Right lobe of liver (tissue), 6 donors: ENCODE measurements at regions not wholly inside any gene's neighbourhood (a gene's known extent, or its start where the extent isn't known, plus 50 kb on each side); places are given as distances from the start of the nearest gene placed in this dataset.

ENCODE experiments used
- ATAC-seq, 4 donors: fragments of 200-7000 bp; cut with Tn5 transposase; one replicate each; pipeline ENCODE4 v1.9.1; 2020; ENCODE audit warnings: mild to moderate bottlenecking in 4 of 4, moderate library complexity in 4 of 4
- DNase-seq, 3 donors: peaks; one replicate each; pipeline ENCODE4 v3.0.0-alpha.2; 2020
- H3K27ac ChIP-seq, 3 donors: fragments of 200-600 bp; one replicate each; pipeline ENCODE4 v1.8.0; 2022
- H3K27me3 ChIP-seq, 2 donors: fragments of 200-600 bp; one replicate each; pipeline ENCODE4 v1.8.0; 2022
- H3K36me3 ChIP-seq, 4 donors: fragments of 200-600 bp; sonication (generic) in 1 of 4; one replicate each; pipeline versions ENCODE4 v1.5.1 to v1.8.0; 2017 to 2022; ENCODE audit warnings: control low read depth in 1 of 4
- H3K4me1 ChIP-seq, 4 donors: fragments of 200-600 bp; sonication (generic) in 1 of 4; one replicate each; pipeline versions ENCODE4 v1.5.1 to v1.8.0; 2017 to 2022; ENCODE audit warnings: control low read depth in 1 of 4
- H3K4me3 ChIP-seq, 3 donors: fragments of 200-600 bp; one replicate each; pipeline ENCODE4 v1.8.0; 2022
- H3K9me3 ChIP-seq, 4 donors: fragments of 200-600 bp; sonication (generic) in 1 of 4; one replicate each; pipeline versions ENCODE4 v1.5.1 to v1.8.0; 2017 to 2022; ENCODE audit warnings: control low read depth in 1 of 4
- CTCF ChIP-seq, 4 donors: fragments of 200-600 bp in 3 of 4; fragments of 450-650 bp in 1 of 4; IDR thresholded peaks; one replicate each; pipeline versions ENCODE4 v1.5.1 to v1.8.0; 2016 to 2022; ENCODE audit warnings: antibody characterized with exemption in 4 of 4, mild to moderate bottlenecking in 2 of 4
- POLR2A ChIP-seq: fragments of 450-650 bp; IDR thresholded peaks from one replicate; pipeline ENCODE4 v1.6.1; 2017; ENCODE audit warnings: antibody characterized with exemption, mild to moderate bottlenecking
- WGBS: methylation state at CpG from one replicate; pipeline ENCODE4 v1.1.6; 2018; ENCODE audit warnings: low coverage, low lambda C conversion rate; ENCODE audit not compliant: insufficient coverage; ENCODE audit errors: missing lambda C conversion rate; 5-methylcytosine and 5-hydroxymethylcytosine counted together
- intact Hi-C, 2 donors: fragments of 100-400 bp; cut with DNase I; formaldehyde crosslinking; loops; one replicate each; pipeline versions ENCODE4 v1.11.2 to v1.14.1; 2022
- donor health status: DM: no; HTN: yes; CAD: no.
- donor health status: DM: no; HTN: no; CAD: no.
- donor health status: DM: no; HTN: no; CAD: no.
- donor health status: DM: no; HTN: yes; CAD: no.
- donor health status: DM: no; HTN: yes; CAD: no.

GRCh38 chr4:108383157-108383556 lies 214.4 kb upstream of the LEF1 start:
- H3K4me1 ChIP-seq: no peaks in the 10 kb centered on the region
- no peak for TF ChIP-seq POLR2A
- no peak for TF ChIP-seq CTCF (IDR thresholded peaks at IDR 0.05)
- no peak overlapping the region for H3K27ac ChIP-seq
- intact Hi-C loops: no loop called here
- ATAC-seq: no peak
- no peak overlapping the region for H3K4me3 ChIP-seq
- H3K36me3 ChIP-seq: no peaks in the 10 kb centered on the region
- H3K9me3 ChIP-seq: no peaks in the 10 kb centered on the region
- WGBS: 53% methylated on average over 2 of the region's 4 CpGs
- no peaks in the 10 kb centered on the region for H3K27me3 ChIP-seq
- DNase-seq: no peak

- Histone ChIP-seq H3K27ac (no peak overlapping the region), H3K4me1 (no peaks in the 10 kb centered on the region), H3K9me3 (no peaks in the 10 kb centered on the region), H3K36me3 (no peaks in the 10 kb centered on the region), H3K27me3 (no peaks in the 10 kb centered on the region), H3K4me3 (no peak overlapping the region)
- WGBS: 80% methylated on average over 3 of the region's 3 CpGs
- no peak for TF ChIP-seq CTCF (IDR thresholded peaks at IDR 0.05)
- TF ChIP-seq POLR2A: no peak
- ATAC-seq: no peak
- no peak for DNase-seq
- intact Hi-C loops: no loop called here
Measured at GRCh38 chr4:108382751-108383150, 214.0 kb upstream of the LEF1 start.

- TF ChIP-seq POLR2A (no peak), CTCF (IDR thresholded peaks at IDR 0.05) (no peak)
- Histone ChIP-seq H3K4me3 (no peak overlapping the region), H3K27ac (no peak overlapping the region), H3K36me3 (no peaks in the 10 kb centered on the region), H3K4me1 (no peaks in the 10 kb centered on the region), H3K9me3 (no peaks in the 10 kb centered on the region), H3K27me3 (no peaks in the 10 kb centered on the region)
- DNase-seq (no peak), ATAC-seq (no peak)
- intact Hi-C loops: no loop called here
- WGBS: 63% methylated on average over 4 of the region's 6 CpGs
Measured at GRCh38 chr4:108378164-108378563, 209.4 kb upstream of the LEF1 start.

GRCh38 chr4:108377021-108377420 lies 208.3 kb upstream of the LEF1 start:
- H3K27ac ChIP-seq: no peak overlapping the region
- no peaks in the 10 kb centered on the region for H3K27me3 ChIP-seq
- intact Hi-C loops: no loop called here
- H3K9me3 ChIP-seq: no peaks in the 10 kb centered on the region
- H3K36me3 ChIP-seq: no peaks in the 10 kb centered on the region
- no peak overlapping the region for H3K4me3 ChIP-seq
- ATAC-seq: no peak
- no peak for TF ChIP-seq CTCF (IDR thresholded peaks at IDR 0.05)
- no peak for TF ChIP-seq POLR2A
- WGBS: 69% methylated on average over 3 of the region's 3 CpGs
- DNase-seq: no peak
- no peaks in the 10 kb centered on the region for H3K4me1 ChIP-seq

GRCh38 chr4:108375434-108375833 lies 206.7 kb upstream of the LEF1 start:
- no peak overlapping the region for H3K27ac ChIP-seq
- H3K9me3 ChIP-seq: no peaks in the 10 kb centered on the region
- DNase-seq: no peak
- no peaks in the 10 kb centered on the region for H3K36me3 ChIP-seq
- no peaks in the 10 kb centered on the region for H3K4me1 ChIP-seq
- no peak overlapping the region for H3K4me3 ChIP-seq
- no peak for TF ChIP-seq CTCF (IDR thresholded peaks at IDR 0.05)
- no peak for TF ChIP-seq POLR2A
- H3K27me3 ChIP-seq: no peaks in the 10 kb centered on the region
- WGBS: 43% methylated on average over 3 of the region's 3 CpGs
- intact Hi-C loops: no loop called here
- no peak for ATAC-seq
